ENCODE measurements at regions not wholly inside any gene's neighbourhood (a gene's known extent, or its start where the extent isn't known, plus 50 kb on each side); places are given as distances from the start of the nearest gene placed in this dataset.
"Not testable (repeated sequence)": the region's sequence is repeated elsewhere in the genome, so short reads cannot be mapped to it uniquely, and the experiment has no call there.

- no peak for DNase-seq
These were observed 317.5 kb upstream of the IGF1R start for GRCh38 chr15:98330692-98331435.

- no peak for DNase-seq
These were observed 316.7 kb upstream of the IGF1R start for GRCh38 chr15:98331676-98332075.

GRCh38 chr15:98333251-98333650 is 315.1 kb upstream of the IGF1R start:
- no peak for DNase-seq

DNA sequence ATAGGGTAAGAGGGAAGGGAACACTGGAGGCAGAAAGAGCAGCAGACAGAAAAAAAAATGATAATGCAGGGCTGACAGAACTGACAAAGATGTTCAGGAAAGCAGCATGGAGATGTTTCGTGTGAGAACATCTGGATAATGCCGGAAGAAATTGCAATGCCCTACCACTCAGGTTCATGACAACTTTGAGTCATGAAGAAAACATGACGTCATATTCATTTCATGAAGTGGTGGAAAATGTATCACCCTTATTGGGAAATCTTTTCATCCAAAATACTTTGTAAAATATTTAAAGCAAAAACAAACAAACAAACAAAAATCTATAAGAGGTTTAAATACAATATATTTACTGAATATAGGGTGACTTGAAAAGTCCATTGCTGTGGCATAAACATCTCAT is 305.4 kb upstream of the IGF1R start:
- DNase-seq: no peak

DNA sequence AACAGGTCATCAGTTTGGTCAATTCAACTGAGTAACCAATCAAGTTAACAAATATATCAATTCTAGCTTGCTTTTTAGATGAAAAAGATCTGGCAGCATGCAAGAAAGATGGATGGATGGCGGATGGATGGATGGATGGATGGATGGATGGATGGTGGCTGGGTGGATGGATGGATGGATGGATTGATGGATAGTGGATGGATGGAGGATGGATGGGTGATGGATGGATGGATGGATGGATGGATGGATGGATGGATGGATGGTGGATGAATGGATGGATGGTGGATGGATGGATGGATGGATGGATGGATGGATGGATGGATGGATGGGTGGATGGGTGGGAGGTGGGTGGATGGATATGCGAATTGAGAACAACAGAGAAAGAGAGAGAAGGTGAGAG is 303.7 kb upstream of the IGF1R start:
- DNase-seq: no peak

DNA sequence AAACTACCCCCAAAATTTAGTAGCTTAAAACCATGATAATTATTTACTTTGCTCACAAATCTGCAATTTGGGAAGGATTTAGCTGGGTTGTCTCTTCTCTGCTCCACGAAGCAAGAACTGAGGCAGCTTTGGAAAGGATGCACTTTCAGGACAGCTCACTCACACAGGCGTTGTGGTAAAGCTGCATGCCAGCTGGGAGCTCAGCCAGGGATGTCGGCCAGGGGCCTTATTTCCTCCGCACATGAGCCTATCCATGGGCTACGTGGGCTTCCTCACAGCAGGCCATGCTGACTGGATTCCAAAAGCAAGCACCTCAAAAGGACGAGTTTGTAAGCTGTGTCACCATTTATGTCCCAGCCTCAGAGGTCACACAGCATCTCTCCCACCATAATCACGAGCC is 301.3 kb upstream of the IGF1R start:
- no peak for DNase-seq

DNA sequence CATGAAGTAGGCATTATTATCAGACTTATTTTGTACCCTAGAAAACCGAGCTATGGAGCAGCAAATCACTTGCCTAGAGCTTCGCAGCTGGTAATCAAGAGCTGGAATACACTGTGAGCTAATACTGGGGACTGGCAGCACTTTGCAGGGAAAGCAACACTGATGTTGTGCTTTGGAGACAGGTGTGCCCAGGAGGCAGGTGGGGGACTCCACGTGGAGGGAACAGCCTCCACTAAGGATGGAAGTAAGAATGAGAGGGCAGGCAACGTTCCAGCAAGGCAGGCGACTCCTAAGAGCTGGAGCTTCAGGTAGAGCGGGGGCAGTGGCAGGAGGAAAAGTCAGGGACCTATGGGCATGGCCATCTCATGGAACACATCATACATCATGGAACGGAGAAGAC is 300.5 kb upstream of the IGF1R start:
- DNase-seq: no peak

- DNase-seq: no peak
These were observed 298.1 kb upstream of the IGF1R start for GRCh38 chr15:98350276-98350675.

- DNase-seq: not testable (repeated sequence)
These were observed 290.1 kb upstream of the IGF1R start for GRCh38 chr15:98358274-98358673.

DNA sequence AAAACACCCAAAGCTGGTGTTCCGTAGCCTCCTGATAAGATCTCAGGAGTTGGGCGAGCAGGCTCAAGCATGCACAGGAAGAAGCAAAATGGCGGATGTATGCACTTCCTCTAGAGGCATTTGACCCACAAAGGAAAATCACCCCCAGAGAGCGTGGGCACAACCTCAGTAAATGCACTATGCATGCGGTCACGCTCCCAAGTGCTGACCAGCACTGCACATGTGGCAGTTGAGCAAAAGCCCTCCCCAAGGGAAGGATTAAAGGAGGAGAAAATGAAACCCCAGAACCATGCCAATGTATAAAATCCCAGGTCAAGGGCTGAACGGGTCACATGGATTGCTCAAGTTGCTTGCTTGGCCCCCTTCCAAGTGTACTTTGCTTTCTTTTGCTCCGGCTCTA is 289.4 kb upstream of the IGF1R start:
- no peak for DNase-seq

GRCh38 chr15:98363416-98363815 is 284.9 kb upstream of the IGF1R start:
- no peak for DNase-seq

DNA sequence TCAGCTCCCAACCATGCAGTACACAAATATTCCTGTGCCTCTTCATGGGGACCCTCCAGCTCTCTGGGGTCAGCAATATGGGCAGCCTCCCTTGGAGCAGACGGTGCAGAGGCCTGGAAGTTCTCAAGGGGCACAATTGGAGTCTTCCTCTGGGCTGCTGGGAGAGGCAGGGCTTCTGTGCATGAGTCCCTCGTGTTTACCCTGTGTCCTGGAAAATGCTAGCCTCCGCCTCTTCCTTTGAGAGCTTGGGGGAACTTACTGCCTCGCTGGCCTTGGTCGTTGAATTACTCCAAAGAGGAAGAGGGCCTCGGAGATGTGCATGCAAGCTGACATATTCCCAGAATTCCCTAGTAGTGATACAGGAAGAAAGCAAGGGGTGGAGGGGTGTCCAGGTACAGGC is 284.4 kb upstream of the IGF1R start:
- DNase-seq: no peak

DNA sequence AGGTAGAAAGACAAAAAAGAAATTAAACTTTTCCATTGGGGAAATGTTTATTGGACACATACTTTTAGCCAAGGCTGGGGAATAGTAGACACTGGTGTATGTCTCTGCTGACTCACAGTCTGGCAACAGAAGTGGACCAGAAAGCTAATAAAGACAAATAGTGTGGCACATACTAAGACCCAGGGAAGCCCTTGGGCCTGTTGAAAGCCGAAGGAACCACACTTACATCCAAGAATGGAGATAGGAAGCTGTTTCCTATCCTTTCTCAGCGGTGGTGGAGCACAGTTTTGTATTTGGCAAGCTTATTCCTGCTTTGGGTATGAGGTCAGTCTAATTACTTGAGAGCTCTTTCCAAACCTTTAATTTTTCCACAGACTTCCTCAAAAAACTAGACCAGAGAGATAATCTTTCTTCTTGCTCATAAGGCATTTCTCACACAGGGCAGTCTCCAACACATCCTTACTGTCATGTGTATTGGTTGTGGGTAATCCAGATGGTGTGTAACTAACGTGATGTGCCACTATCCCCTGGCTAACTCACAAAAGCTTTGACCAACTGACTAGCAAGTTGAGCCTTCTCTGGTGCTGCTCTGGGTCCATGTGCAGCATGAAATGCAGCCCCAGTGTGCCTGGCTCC is 279.1 kb upstream of the IGF1R start:
- DNase-seq: no peak

DNA sequence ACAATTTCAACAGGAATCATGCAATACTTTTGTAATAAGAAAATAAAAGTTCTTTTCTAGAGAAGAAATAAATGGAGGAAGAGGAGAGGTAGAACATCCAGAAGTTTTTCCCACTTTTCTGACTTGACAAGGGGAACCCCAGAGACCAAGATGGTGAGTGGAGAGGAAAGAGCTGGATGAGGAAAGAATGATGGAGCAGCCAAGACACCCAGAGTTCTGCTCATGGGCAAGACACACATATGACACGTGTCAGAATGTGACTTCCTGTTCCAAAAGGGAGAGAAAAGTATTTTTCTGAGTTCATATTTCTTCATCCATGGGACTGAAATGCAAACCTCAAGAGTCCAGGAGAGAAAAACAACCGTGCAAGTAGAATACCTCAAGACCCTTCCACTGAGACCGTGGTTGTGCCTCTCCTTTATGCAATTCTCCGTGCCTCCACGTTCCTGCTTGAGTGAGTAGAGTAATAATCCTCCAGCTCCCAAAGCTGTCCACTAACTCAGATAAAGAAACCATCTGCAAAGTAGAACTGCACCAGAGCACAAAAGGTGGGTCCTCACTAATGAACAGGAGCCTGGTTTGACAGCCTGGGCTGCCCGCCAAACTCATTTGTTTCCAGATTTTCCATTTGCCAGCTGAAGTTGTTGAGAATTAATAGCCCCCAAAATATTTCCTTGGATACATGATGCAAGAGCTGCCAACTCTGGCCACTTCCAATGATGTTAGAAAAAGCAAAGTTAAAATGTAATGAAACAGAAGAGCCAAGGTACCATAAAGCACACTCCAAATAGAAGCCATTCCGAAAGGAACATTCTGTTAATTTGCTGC is 272.6 kb upstream of the IGF1R start:
- no peak for DNase-seq

DNA sequence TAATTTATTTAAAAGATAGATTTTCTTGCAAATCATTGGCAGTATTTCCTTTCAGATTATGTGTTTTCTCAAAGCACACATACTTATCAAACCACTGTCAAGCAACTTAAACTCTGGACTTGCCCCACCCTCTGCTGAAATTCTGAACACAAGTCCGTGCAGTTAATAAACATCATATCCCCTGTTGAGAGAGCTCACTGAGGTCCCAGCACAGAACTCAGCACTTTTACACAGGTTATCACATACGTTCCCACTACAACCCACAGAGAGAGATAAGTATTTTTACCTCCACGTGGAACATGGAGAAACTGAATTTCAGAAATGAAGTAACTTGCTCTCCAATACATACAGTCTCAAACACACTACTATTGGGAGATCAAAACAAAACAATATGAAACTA is 267.6 kb upstream of the IGF1R start:
- DNase-seq: no peak

GRCh38 chr15:98381446-98381845 is 266.9 kb upstream of the IGF1R start:
- DNase-seq: no peak

DNA sequence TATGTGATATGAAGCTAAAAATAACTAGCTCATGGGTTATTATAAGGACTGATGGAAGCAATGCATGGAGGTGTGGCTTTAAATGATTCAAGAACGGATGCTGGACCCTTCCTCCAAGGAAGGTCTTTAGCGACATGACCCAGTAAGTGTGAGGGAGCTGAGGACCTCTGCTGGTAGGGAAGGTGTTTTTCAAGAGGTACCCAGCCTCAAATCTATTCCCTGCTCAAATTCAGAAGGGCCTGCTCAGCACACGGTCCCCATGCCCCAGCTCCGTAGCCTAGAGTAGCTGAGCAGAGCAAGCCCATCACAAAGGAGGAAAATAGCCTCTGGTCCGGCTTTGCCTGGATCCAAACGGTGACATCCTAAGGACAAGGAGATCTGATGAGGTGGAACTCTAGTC is 266.2 kb upstream of the IGF1R start:
- no peak for DNase-seq

DNA sequence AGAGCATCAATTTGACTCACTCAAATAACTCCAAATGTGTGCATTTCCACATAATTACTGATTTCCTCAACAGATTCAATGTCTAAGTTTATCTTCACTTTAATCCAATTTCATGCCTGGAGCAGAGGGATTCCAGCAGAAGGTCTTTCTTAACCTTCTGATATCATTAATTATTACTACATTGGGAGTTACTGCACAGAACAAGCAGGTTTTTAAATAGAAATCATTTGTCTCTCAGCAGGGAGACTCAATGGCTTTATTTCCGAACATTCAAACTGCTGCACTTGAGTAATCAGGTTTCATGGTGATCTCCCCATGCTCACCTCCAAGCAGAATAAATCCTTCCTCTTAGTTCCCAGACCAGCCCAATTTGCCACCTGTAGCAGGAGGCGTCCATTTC is 264.8 kb upstream of the IGF1R start:
- DNase-seq: no peak

- no peak for DNase-seq
These were observed 263.9 kb upstream of the IGF1R start for GRCh38 chr15:98384328-98385029.

GRCh38 chr15:98385752-98386381 is 262.5 kb upstream of the IGF1R start:
- DNase-seq: no peak

- no peak for DNase-seq
These were observed 261.8 kb upstream of the IGF1R start for GRCh38 chr15:98386561-98386960.

- DNase-seq: no peak
These were observed 260.5 kb upstream of the IGF1R start for GRCh38 chr15:98387866-98388265.
